Fibroblast of mammary gland (primary cell): ENCODE measurements at regions not wholly inside any gene's neighbourhood (a gene's known extent, or its start where the extent isn't known, plus 50 kb on each side); places are given as distances from the start of the nearest gene placed in this dataset.

ENCODE experiments used
- DNase-seq: peaks from one replicate; pipeline ENCODE4 v3.0.0-alpha.2; 2010; ENCODE audit warnings: low read depth
- H3K4me3 ChIP-seq: 2 replicates; pipeline ENCODE4 v1.5.1; 2011; ENCODE audit warnings: low read depth, mild to moderate bottlenecking, low read length, moderate library complexity; ENCODE audit not compliant: control insufficient read depth
- TF ChIP-seq, protein P1 (sequence below): conservative IDR thresholded peaks from 2 replicates; pipeline ENCODE4 v1.5.1; 2011; ENCODE audit warnings: low read depth, low read length, inconsistent platforms; ENCODE audit not compliant: control insufficient read depth, insufficient read depth

DNA sequence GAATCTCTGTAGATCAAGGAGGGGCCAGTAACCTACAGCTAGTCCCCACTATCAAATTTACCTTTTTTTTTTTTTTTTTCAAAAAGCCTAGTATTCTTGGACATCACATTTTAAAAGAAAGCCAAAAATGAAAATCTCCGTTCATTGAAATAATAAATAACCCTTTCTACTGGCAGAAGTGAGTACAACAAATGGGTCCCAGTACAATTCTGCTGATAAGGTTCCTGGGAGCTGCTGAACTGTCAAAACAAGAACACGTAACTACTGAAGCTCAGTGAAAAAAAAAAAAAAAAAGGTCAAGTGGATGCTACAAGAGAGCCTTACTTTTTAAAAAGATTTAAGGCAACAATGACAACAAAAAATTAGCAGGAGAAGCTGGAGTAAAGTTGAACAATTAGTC is 464.9 kb downstream of the EPM2A start:
- TF ChIP-seq, protein P1, sequence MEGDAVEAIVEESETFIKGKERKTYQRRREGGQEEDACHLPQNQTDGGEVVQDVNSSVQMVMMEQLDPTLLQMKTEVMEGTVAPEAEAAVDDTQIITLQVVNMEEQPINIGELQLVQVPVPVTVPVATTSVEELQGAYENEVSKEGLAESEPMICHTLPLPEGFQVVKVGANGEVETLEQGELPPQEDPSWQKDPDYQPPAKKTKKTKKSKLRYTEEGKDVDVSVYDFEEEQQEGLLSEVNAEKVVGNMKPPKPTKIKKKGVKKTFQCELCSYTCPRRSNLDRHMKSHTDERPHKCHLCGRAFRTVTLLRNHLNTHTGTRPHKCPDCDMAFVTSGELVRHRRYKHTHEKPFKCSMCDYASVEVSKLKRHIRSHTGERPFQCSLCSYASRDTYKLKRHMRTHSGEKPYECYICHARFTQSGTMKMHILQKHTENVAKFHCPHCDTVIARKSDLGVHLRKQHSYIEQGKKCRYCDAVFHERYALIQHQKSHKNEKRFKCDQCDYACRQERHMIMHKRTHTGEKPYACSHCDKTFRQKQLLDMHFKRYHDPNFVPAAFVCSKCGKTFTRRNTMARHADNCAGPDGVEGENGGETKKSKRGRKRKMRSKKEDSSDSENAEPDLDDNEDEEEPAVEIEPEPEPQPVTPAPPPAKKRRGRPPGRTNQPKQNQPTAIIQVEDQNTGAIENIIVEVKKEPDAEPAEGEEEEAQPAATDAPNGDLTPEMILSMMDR = no peak
- H3K4me3 ChIP-seq = no peak overlapping the region
- DNase-seq = no peak

DNA sequence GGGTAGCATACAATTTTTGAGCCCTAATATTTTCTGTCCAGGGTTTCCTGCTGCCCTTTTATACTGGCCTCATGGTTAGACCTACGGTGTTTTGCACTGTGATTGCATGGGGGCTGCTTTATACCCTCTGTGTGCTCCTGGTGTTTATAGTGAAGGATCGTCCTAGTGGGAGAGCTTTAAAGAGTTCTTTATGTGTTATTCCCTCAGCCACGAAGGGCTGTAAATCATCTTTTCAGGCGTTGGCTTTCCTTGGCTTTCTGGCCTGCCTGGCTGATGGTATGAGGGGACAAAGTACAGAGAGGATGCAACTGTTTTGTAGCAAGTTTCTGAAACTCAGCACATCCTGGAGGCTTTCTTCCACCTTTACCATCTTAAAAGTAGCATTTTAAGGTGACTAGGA is 464.3 kb downstream of the EPM2A start:
- no peak overlapping the region for H3K4me3 ChIP-seq
- TF ChIP-seq, protein P1 = no peak
- DNase-seq = no peak

DNA sequence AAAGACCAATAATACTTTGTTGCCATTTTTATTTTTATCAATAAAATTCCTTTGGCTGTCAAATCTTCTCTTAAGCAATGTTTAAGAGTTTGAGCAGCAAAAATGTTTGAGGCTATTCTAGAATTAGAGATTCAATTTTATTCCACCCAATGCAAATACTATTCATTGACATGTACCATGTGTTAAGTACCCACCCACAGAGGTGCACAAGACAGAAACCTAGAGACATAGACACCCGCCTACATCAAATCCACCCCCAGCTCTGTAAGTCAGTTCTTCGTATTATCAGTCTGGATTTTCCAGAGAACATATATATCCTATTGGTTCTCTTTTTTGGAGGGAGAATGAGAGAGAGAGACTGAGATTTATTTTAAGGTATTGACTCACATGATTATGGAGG is 463.7 kb downstream of the EPM2A start:
- no peak for DNase-seq
- no peak overlapping the region for H3K4me3 ChIP-seq
- TF ChIP-seq, protein P1 = no peak

DNA sequence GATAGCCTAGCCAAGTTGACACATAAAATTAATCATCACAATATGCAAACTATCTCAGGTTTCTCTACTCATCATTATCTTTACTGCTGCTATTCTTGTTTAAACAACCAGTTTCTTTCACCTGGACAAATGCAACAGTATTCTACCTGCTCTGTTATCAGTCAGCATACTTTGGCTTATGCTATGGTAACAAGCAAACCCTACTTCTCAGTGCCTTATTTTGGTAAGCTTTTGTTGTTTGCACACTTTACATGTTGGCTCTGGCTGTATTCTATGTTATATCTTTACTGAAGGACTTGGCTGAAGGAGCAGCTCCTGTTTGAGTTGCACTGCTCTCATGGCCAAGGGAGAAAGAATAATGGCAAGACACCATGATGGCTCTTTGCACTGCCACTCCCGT is 463.1 kb downstream of the EPM2A start:
- TF ChIP-seq, protein P1 = no peak

DNA sequence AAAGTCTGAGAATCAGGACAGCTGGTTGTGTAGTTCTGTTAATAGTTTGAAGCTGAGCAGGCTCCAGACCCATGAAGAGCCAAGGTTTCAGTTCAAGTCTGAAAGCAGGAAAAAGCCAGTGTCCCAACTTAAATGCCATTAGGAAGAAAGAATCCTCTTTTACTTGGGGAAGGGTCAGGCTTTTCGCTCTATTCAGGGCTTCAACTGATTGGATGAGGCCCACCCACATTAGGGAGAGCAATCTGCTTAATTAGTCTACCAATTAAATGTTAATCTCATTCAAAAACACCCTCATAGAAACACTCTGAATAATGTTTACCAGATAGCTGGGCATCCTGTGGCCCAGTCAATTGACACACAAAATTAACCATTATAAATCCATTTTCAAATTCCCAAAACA is 462.2 kb downstream of the EPM2A start:
- DNase-seq = no peak
- TF ChIP-seq, protein P1 = no peak
- H3K4me3 ChIP-seq = no peak overlapping the region

More for the DNA sequence above, 463.1 kb downstream of the EPM2A start:
- H3K4me3 ChIP-seq = no peak overlapping the region
- DNase-seq = no peak

DNA sequence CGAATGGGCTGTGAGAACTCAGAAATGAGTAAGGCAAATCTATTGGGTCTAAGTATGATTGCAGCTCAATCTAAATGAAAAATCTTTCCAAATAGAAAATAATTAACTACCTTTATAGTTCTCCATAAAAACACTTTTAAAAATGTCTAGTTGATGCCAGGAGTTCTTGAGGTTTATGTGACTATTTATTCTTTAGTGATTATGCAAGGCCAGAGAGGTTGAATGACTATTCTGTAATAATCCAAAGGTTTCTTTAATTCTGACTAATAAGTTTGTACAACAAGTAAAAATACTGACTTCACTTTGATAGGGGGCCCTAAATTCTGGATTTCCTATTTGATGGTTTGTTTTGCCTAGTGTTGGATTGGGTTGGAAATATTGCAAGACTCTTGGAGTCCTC is 461.2 kb downstream of the EPM2A start:
- H3K4me3 ChIP-seq = no peak overlapping the region
- TF ChIP-seq, protein P1 = no peak
- peak; percentile 12 for DNase-seq

DNA sequence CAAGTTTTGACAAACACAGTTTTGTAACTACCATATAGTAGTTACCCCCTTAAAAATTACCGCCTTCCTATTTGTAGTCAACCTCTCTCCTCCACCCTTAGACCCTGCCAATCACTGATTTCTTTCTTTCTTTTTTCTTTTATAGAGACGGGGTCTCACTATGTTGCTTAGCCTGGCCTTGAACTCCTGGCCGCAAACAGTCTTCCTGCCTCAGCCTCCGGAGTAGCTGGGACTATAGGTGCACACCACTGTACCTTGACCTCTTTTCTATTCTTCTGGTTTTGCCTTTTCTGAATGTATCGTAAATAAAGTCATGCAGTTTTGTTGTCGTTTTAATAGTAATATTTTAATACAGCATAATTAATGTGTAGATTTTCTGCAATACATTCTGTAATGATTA is 460.3 kb downstream of the EPM2A start:
- H3K4me3 ChIP-seq = no peak overlapping the region
- no peak for DNase-seq
- TF ChIP-seq, protein P1 = no peak
